HepG2 (cell line): ENCODE measurements at regions not wholly inside any gene's neighbourhood (a gene's known extent, or its start where the extent isn't known, plus 50 kb on each side); places are given as distances from the start of the nearest gene placed in this dataset.

Experiments
- ATAC-seq: fragments of 200-7000 bp; cut with Tn5 transposase; 3 replicates; pipeline ENCODE4 v1.9.1; 2020; ENCODE audit warnings: mild to moderate bottlenecking, moderate library complexity
- BruUV-seq: library from RNA; stranded (reverse); fragments of 400-500 nt; replicated peaks from 2 replicates; lab custom pipeline; 2021; lab: Mats Ljungman, UMichigan
- CTCF ChIA-PET: fragments of 300-600 bp; formaldehyde crosslinking; extraction: SDS; loops from one replicate; lab custom pipeline; 2021; ENCODE audit warnings: low total read pairs, inconsistent platforms, low intra/inter-chr PET ratio; lab: Yijun Ruan, JAX
- POLR2A ChIA-PET: fragments of 350-600 bp; sonication (Branson Sonifier 250); formaldehyde crosslinking; loops from one replicate; lab custom pipeline; 2020; ENCODE audit warnings: antibody characterized with exemption, inconsistent platforms; lab: Yijun Ruan, JAX
- DNase-seq: peaks from one replicate; pipeline ENCODE4 v3.0.0-alpha.2; 2015; ENCODE audit warnings: low spot score
- FAIRE-seq: peaks from 3 replicates; lab custom pipeline; 2011; peaks lifted over from hg19 to GRCh38; lab: Jason Lieb, UNC
- H2AFZ ChIP-seq: one replicate; pipeline ENCODE4 v1.6.1; 2011; ENCODE audit warnings: low read length, inconsistent platforms
- H3K27ac ChIP-seq: fragments of 300-600 bp; 3 replicates; pipeline ENCODE4 v1.8.0; 2011; ENCODE audit warnings: mixed run types, mild to moderate bottlenecking, mixed read lengths, low read length, inconsistent platforms; ENCODE audit not compliant: insufficient read depth; ENCODE audit errors: extremely low read length
- H3K27me3 ChIP-seq, 2 experiments: fragments of 200-600 bp in 1 of 2; 2 replicates in 1 of 2; 3 replicates in 1 of 2; pipeline versions ENCODE4 v1.6.0 to v1.8.0; 2011; ENCODE audit warnings: low read length in 2 of 2, mild to moderate bottlenecking in 2 of 2, moderate library complexity in 2 of 2, inconsistent platforms in 1 of 2; ENCODE audit not compliant: insufficient read depth in 2 of 2, control insufficient read depth in 1 of 2
- H3K36me3 ChIP-seq, 2 experiments: fragments of 200-600 bp in 1 of 2; replicated peaks in 1 of 2; 2 replicates in 1 of 2; 3 replicates in 1 of 2; pipeline versions ENCODE4 v1.5.1 to v1.8.0; 2011; ENCODE audit warnings: low read length in 2 of 2, inconsistent platforms in 1 of 2; ENCODE audit not compliant: insufficient read depth in 2 of 2, control insufficient read depth in 1 of 2
- H3K4me1 ChIP-seq: 2 replicates; pipeline ENCODE4 v1.5.1; 2012; ENCODE audit warnings: low read length, inconsistent platforms; ENCODE audit not compliant: insufficient read depth
- H3K4me2 ChIP-seq: 2 replicates; pipeline ENCODE4 v1.6.0; 2011; ENCODE audit warnings: low read depth, low read length, inconsistent platforms
- H3K4me3 ChIP-seq, 3 experiments: fragments of 200-600 bp in 1 of 3; sonication (generic), shearing (Covaris generic) in 1 of 3; replicated peaks in 1 of 3; 2 replicates each; pipeline ENCODE4 v1.5.1; 2011 to 2016; ENCODE audit warnings: low read length in 3 of 3, inconsistent platforms in 2 of 3, low read depth in 2 of 3, mild to moderate bottlenecking in 2 of 3, control low read depth in 1 of 3, mixed read lengths in 1 of 3; ENCODE audit not compliant: insufficient read depth in 1 of 3
- H3K79me2 ChIP-seq: one replicate; pipeline ENCODE4 v1.6.1; 2011; ENCODE audit warnings: low read length, inconsistent platforms; ENCODE audit not compliant: insufficient read depth
- H3K9ac ChIP-seq: 2 replicates; pipeline ENCODE4 v1.6.0; 2011; ENCODE audit warnings: mild to moderate bottlenecking, low read depth, low read length, inconsistent platforms; ENCODE audit not compliant: insufficient read depth
- H3K9me3 ChIP-seq: 2 replicates; pipeline ENCODE4 v1.5.1; 2012; ENCODE audit warnings: mild to moderate bottlenecking, low read length
- H4K20me1 ChIP-seq: 2 replicates; pipeline ENCODE4 v1.6.0; 2011; ENCODE audit warnings: inconsistent platforms, mild to moderate bottlenecking, low read length, moderate library complexity; ENCODE audit not compliant: insufficient read depth
- FOSL1 ChIP-seq: sonication (generic); formaldehyde crosslinking; IDR thresholded peaks from 2 replicates; pipeline ENCODE4 v1.9.0; 2021; ENCODE audit warnings: missing genetic modification reagents, borderline replicate concordance
- GFI1 ChIP-seq: sonication (generic); formaldehyde crosslinking; IDR thresholded peaks from 2 replicates; pipeline ENCODE4 v1.5.0; 2020; ENCODE audit warnings: missing genetic modification reagents, mild to moderate bottlenecking, borderline replicate concordance
- KAT2B ChIP-seq: fragments of 150-350 bp; IDR thresholded peaks from 2 replicates; pipeline ENCODE4 v1.6.1; 2014; ENCODE audit warnings: low read depth, low read length, borderline replicate concordance
- RORA ChIP-seq: sonication (generic); formaldehyde crosslinking; IDR thresholded peaks from 2 replicates; pipeline ENCODE4 v1.5.0; 2020; ENCODE audit warnings: mild to moderate bottlenecking, missing genetic modification reagents, moderate library complexity
- ZNF274 ChIP-seq: sonication (generic); formaldehyde crosslinking; IDR thresholded peaks from 2 replicates; pipeline ENCODE4 v1.5.1; 2020; ENCODE audit warnings: mild to moderate bottlenecking, missing genetic modification reagents
- WGBS: methylation state at CpG from one replicate; pipeline ENCODE4 v1.1.6; 2017; ENCODE audit warnings: low lambda C conversion rate; 5-methylcytosine and 5-hydroxymethylcytosine counted together
- in situ Hi-C: cut with HindIII; loops from 2 replicates; pipeline ENCODE4 v1.10.0; 2017; ENCODE audit warnings: low pct_unique_long_range_greater_than_20kb; ENCODE audit not compliant: extremely low pct_ligation_motif_present
- intact Hi-C: fragments of 100-400 bp; cut with micrococcal nuclease; formaldehyde crosslinking; loops from one replicate; pipeline ENCODE4 v1.10.0; 2022; ENCODE audit not compliant: unreplicated experiment
- TF ChIP-seq, protein P1 (sequence below): IDR thresholded peaks from 2 replicates; pipeline ENCODE4 v1.6.1; 2016; ENCODE audit warnings: mild to moderate bottlenecking
- TF ChIP-seq, protein P2 (sequence below): sonication (generic); formaldehyde crosslinking; IDR thresholded peaks from 2 replicates; pipeline ENCODE4 v1.4.0; 2020; ENCODE audit warnings: missing genetic modification reagents, borderline replicate concordance
- TF ChIP-seq, protein P3 (sequence below): sonication (generic); formaldehyde crosslinking; IDR thresholded peaks from 2 replicates; pipeline ENCODE4 v1.9.0; 2021; ENCODE audit warnings: mild to moderate bottlenecking, missing genetic modification reagents

DNA sequence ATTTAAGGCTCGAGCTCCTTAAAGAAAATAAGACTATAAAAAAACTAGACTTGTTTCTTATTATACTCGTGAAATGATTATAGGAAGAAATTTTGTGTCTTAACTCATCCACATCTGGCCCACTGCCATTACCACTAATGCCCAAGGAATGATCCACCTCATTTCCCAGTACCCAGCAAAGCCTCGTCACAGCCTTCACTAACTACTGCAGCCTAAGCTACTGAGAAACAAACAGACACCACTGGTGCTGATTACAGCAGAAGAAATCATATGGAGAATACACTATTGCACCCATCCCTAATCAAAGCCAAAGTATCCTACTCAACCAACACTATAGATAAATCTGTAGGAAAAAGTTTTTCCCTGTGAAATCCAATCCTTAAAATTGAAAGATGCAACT, 205.3 kb upstream of the NAV3 start:
- Histone ChIP-seq H3K4me2 (no peak overlapping the region), H3K27me3 (no peaks in the 10 kb centered on the region; a peak in 1 of 5 replicates), H3K4me3 (no peak overlapping the region), H3K9me3 (no peaks in the 10 kb centered on the region), H4K20me1 (no peaks in the 10 kb centered on the region), H2AFZ (no peak overlapping the region), H3K79me2 (no peaks in the 10 kb centered on the region), H3K4me1 (no peaks in the 10 kb centered on the region), H3K27ac (no peak overlapping the region), H3K9ac (no peak overlapping the region), H3K36me3 (no peaks in the 10 kb centered on the region)
- no peak for DNase-seq
- 7% methylated on average over 3 of the region's 3 CpGs for WGBS
- CTCF ChIA-PET, result no interaction called here
- intact Hi-C loops, result no loop called here
- POLR2A ChIA-PET, result no interaction called here
- no TSS peak for BruUV-seq
- TF ChIP-seq, protein P1, sequence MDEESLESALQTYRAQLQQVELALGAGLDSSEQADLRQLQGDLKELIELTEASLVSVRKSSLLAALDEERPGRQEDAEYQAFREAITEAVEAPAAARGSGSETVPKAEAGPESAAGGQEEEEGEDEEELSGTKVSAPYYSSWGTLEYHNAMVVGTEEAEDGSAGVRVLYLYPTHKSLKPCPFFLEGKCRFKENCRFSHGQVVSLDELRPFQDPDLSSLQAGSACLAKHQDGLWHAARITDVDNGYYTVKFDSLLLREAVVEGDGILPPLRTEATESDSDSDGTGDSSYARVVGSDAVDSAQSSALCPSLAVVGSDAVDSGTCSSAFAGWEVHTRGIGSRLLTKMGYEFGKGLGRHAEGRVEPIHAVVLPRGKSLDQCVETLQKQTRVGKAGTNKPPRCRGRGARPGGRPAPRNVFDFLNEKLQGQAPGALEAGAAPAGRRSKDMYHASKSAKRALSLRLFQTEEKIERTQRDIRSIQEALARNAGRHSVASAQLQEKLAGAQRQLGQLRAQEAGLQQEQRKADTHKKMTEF (CRISPR knock-in tag), result no peak
- TF ChIP-seq GFI1, result no peak
- TF ChIP-seq FOSL1 (CRISPR knock-in tag), result no peak
- no peak for TF ChIP-seq ZNF274 (CRISPR knock-in tag)
- TF ChIP-seq, protein P2, sequence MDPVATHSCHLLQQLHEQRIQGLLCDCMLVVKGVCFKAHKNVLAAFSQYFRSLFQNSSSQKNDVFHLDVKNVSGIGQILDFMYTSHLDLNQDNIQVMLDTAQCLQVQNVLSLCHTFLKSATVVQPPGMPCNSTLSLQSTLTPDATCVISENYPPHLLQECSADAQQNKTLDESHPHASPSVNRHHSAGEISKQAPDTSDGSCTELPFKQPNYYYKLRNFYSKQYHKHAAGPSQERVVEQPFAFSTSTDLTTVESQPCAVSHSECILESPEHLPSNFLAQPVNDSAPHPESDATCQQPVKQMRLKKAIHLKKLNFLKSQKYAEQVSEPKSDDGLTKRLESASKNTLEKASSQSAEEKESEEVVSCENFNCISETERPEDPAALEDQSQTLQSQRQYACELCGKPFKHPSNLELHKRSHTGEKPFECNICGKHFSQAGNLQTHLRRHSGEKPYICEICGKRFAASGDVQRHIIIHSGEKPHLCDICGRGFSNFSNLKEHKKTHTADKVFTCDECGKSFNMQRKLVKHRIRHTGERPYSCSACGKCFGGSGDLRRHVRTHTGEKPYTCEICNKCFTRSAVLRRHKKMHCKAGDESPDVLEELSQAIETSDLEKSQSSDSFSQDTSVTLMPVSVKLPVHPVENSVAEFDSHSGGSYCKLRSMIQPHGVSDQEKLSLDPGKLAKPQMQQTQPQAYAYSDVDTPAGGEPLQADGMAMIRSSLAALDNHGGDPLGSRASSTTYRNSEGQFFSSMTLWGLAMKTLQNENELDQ, result no peak
- in situ Hi-C loops, result no loop called here
- ATAC-seq, result no peak
- no peak for FAIRE-seq

DNA sequence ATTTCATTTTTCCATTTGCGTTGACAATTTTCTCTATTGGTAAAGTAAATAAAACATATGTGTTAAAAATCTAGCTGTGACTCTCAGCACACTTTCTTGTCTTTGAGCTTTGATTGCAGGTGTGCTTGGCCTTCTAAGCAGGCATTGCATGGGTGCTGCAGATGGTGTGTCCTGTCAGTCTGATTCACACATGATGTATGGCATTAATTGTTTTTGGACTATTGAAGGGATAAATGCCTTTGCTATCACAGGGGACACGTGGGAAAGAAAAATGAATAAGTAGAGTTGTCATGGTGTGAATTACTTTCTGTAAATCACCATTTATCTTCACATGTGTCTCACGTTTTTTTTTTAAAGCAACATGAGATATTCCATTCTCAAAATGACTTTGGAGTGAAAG, 211.3 kb upstream of the NAV3 start:
- POLR2A ChIA-PET, result no interaction called here
- 16% methylated on average over 3 of the region's 3 CpGs for WGBS
- Histone ChIP-seq H3K79me2 (no peaks in the 10 kb centered on the region), H2AFZ (no peak overlapping the region), H3K9ac (no peak overlapping the region), H3K4me3 (no peak overlapping the region)
- FAIRE-seq (no peak), ATAC-seq (no peak)
- no TSS peak for BruUV-seq
- TF ChIP-seq, protein P3, sequence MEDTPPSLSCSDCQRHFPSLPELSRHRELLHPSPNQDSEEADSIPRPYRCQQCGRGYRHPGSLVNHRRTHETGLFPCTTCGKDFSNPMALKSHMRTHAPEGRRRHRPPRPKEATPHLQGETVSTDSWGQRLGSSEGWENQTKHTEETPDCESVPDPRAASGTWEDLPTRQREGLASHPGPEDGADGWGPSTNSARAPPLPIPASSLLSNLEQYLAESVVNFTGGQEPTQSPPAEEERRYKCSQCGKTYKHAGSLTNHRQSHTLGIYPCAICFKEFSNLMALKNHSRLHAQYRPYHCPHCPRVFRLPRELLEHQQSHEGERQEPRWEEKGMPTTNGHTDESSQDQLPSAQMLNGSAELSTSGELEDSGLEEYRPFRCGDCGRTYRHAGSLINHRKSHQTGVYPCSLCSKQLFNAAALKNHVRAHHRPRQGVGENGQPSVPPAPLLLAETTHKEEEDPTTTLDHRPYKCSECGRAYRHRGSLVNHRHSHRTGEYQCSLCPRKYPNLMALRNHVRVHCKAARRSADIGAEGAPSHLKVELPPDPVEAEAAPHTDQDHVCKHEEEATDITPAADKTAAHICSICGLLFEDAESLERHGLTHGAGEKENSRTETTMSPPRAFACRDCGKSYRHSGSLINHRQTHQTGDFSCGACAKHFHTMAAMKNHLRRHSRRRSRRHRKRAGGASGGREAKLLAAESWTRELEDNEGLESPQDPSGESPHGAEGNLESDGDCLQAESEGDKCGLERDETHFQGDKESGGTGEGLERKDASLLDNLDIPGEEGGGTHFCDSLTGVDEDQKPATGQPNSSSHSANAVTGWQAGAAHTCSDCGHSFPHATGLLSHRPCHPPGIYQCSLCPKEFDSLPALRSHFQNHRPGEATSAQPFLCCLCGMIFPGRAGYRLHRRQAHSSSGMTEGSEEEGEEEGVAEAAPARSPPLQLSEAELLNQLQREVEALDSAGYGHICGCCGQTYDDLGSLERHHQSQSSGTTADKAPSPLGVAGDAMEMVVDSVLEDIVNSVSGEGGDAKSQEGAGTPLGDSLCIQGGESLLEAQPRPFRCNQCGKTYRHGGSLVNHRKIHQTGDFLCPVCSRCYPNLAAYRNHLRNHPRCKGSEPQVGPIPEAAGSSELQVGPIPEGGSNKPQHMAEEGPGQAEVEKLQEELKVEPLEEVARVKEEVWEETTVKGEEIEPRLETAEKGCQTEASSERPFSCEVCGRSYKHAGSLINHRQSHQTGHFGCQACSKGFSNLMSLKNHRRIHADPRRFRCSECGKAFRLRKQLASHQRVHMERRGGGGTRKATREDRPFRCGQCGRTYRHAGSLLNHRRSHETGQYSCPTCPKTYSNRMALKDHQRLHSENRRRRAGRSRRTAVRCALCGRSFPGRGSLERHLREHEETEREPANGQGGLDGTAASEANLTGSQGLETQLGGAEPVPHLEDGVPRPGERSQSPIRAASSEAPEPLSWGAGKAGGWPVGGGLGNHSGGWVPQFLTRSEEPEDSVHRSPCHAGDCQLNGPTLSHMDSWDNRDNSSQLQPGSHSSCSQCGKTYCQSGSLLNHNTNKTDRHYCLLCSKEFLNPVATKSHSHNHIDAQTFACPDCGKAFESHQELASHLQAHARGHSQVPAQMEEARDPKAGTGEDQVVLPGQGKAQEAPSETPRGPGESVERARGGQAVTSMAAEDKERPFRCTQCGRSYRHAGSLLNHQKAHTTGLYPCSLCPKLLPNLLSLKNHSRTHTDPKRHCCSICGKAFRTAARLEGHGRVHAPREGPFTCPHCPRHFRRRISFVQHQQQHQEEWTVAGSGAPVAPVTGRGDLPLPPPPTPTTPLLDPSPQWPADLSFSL, result no peak
- TF ChIP-seq KAT2B, result no peak
- TF ChIP-seq RORA (CRISPR knock-in tag), result no peak
- TF ChIP-seq, all 625 proteins: peak for 0
- in situ Hi-C loops, result no loop called here
- Histone ChIP-seq H3K27ac (no peak overlapping the region), H4K20me1 (no peaks in the 10 kb centered on the region), H3K27me3 (no peaks in the 10 kb centered on the region), H3K9me3 (peaks cover 11% of the 10 kb centered on the region), H3K4me2 (no peak overlapping the region), H3K36me3 (no peaks in the 10 kb centered on the region), H3K4me1 (no peaks in the 10 kb centered on the region)
- intact Hi-C loops, result loop anchor here (10.0 kb wide), 1 partner anchor 305 kb away; no protein-coding TSS in a partner anchor
- CTCF ChIA-PET, result no interaction called here
- DNase-seq, result no peak
